Mucosa of descending colon (tissue), 3 donors: ENCODE measurements at regions not wholly inside any gene's neighbourhood (a gene's known extent, or its start where the extent isn't known, plus 50 kb on each side); places are given as distances from the start of the nearest gene placed in this dataset.

Experiments used
- ATAC-seq: fragments of 200-7000 bp; cut with Tn5 transposase; one replicate; pipeline ENCODE4 v1.9.1; 2020; ENCODE audit warnings: mild to moderate bottlenecking, moderate library complexity
- DNase-seq, 3 donors: peaks; one replicate each; pipeline ENCODE4 v3.0.0-alpha.2; 2020
- H3K36me3 ChIP-seq: fragments of 200-600 bp; one replicate; pipeline ENCODE4 v1.8.0; 2021; ENCODE audit warnings: low read depth, mild to moderate bottlenecking
- H3K4me1 ChIP-seq: fragments of 200-600 bp; one replicate; pipeline ENCODE4 v1.8.0; 2021; ENCODE audit warnings: low read depth, mild to moderate bottlenecking
- H3K4me3 ChIP-seq: fragments of 200-600 bp; one replicate; pipeline ENCODE4 v1.8.0; 2021; ENCODE audit warnings: mild to moderate bottlenecking
- H3K9me3 ChIP-seq: fragments of 200-600 bp; one replicate; pipeline ENCODE4 v1.8.0; 2021; ENCODE audit warnings: mild to moderate bottlenecking
- intact Hi-C, 2 donors: fragments of 100-400 bp; cut with DNase I in 1 of 2; cut with micrococcal nuclease in 1 of 2; formaldehyde crosslinking; loops; one replicate each; pipeline versions ENCODE4 v1.11.0 to v1.11.1; 2022; cut with DNase I, micrococcal nuclease
- TF ChIP-seq, protein P1 (sequence below): fragments of 200-600 bp; IDR thresholded peaks from one replicate; pipeline ENCODE4 v1.8.0; 2022; ENCODE audit warnings: antibody characterized with exemption, mild to moderate bottlenecking
- donor health status: DM: no; HTN: no; CAD: no; lungs with moderate emphysema.
- donor health status: DM: no; HTN: no; CAD: no.
- donor health status: DM: no; HTN: yes; CAD: no.

DNA sequence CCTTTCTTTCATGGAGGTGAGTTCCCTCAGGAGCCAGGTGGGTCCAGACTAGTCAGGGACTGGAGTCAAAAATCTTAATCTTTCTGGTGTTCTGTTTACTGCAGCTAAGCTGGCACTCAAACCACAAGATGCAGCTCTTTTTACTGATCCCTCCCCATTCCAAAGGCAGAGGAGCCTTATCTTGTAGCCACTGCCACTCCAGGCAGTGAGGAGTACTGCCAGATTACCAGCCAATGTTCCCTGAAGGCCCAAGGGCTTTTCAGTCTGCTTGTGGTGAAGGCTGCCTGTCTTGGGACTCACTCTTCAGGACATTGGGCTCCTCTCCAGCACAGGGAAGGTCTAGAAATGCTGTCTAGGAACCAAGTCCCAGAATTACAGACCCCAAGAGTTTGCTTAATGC, 490.4 kb upstream of the ADGRB3 start:
- H3K36me3 ChIP-seq: no peaks in the 10 kb centered on the region
- no peak for DNase-seq
- intact Hi-C loops: no loop called here
- no peaks in the 10 kb centered on the region for H3K4me1 ChIP-seq
- no peak overlapping the region for H3K4me3 ChIP-seq
- no peak for ATAC-seq
- TF ChIP-seq, protein P1, sequence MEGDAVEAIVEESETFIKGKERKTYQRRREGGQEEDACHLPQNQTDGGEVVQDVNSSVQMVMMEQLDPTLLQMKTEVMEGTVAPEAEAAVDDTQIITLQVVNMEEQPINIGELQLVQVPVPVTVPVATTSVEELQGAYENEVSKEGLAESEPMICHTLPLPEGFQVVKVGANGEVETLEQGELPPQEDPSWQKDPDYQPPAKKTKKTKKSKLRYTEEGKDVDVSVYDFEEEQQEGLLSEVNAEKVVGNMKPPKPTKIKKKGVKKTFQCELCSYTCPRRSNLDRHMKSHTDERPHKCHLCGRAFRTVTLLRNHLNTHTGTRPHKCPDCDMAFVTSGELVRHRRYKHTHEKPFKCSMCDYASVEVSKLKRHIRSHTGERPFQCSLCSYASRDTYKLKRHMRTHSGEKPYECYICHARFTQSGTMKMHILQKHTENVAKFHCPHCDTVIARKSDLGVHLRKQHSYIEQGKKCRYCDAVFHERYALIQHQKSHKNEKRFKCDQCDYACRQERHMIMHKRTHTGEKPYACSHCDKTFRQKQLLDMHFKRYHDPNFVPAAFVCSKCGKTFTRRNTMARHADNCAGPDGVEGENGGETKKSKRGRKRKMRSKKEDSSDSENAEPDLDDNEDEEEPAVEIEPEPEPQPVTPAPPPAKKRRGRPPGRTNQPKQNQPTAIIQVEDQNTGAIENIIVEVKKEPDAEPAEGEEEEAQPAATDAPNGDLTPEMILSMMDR: no peak
- peaks cover 17% of the 10 kb centered on the region for H3K9me3 ChIP-seq

DNA sequence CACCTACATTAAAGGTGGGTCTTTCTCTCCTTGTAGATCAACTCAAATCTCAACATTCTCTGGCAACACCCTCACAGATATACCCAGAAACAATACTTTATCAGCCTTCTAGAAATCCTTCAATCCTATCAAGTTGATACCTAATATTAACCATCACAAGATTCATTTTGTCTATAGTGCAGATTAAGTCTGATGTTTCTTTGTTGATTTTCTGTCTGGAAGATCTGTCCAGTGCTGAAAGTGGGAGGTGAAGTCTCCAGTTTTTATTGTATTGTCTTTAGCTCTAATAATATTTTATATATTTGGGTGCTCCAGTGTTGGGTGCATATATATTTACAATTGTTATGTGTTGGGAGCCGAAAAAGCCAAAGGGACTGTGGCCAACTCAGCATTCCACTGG, 493.9 kb upstream of the ADGRB3 start:
- Histone ChIP-seq H3K36me3 (no peaks in the 10 kb centered on the region), H3K4me1 (no peaks in the 10 kb centered on the region), H3K9me3 (peaks cover 25% of the 10 kb centered on the region), H3K4me3 (no peak overlapping the region)
- no peak for ATAC-seq
- intact Hi-C loops: no loop called here
- no peak for DNase-seq
- TF ChIP-seq, protein P1: no peak

DNA sequence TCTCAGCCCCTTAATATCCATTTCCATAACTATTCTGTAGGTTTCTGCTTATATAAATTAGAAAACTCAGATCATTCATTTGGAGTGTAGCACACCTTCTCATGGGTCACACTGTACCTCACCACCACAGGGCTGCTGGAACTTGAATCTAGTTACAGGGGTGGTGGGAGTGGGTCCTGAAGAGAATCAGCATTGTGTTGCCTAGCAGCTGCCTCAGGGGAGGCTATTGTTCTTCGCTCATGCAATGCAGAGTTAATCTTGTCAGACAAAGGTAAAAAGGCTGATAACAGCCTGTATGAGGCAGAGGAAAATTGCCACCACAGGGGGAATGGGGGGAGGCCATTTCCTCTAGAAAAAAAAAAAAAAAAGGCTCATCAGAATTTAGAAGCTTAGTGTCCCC, 496.0 kb upstream of the ADGRB3 start:
- DNase-seq (no peak), ATAC-seq (no peak)
- Histone ChIP-seq H3K4me3 (no peak overlapping the region), H3K9me3 (peaks cover 28% of the 10 kb centered on the region), H3K36me3 (no peaks in the 10 kb centered on the region), H3K4me1 (no peaks in the 10 kb centered on the region)
- TF ChIP-seq, protein P1: no peak
- intact Hi-C loops: no loop called here

DNA sequence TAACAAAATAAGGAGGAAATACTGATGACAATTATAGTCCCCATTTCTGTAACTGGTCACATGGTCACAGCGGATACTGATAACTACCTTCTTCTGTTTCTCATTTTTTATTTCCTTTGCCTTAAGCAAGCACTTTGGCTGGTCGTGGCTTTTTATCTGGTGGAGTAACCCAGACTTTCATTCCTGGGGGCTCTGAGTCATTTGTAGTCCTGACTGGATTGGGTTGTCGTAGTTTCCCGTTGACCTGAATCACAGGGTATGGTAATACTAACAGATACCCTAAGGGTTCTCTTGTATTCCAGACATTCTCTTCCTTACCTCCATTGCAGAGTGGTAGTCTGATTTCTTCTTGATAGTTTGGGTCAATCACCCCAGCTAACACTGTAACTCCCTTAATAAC, 500.3 kb upstream of the ADGRB3 start:
- H3K4me1 ChIP-seq: no peaks in the 10 kb centered on the region
- peaks cover 32% of the 10 kb centered on the region for H3K9me3 ChIP-seq
- ATAC-seq: no peak
- DNase-seq: no peak
- TF ChIP-seq, protein P1: no peak
- no peak overlapping the region for H3K4me3 ChIP-seq
- H3K36me3 ChIP-seq: no peaks in the 10 kb centered on the region
- intact Hi-C loops: no loop called here

DNA sequence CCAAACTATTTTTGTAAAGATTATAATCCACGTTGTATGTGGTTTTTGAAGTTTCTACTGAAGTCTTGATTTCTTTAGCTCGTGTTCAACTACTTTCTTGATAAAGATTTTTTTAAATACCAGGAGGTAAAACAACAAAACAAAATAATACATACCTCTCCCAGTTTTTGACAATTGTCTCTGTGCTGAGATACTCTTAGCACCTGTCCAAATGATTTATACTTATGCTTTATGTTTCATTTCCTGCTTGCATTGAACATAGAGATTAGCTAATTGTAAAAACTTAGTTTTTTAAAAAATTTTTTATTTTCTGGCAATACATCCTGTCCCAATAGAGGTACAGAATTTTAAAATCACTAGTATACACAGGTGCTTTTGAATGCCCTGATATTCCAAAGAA, 506.9 kb upstream of the ADGRB3 start:
- Histone ChIP-seq H3K9me3 (peaks cover under 1% of the 10 kb centered on the region), H3K4me3 (no peak overlapping the region), H3K4me1 (no peaks in the 10 kb centered on the region), H3K36me3 (no peaks in the 10 kb centered on the region)
- TF ChIP-seq, protein P1: no peak
- DNase-seq (no peak), ATAC-seq (no peak)
- intact Hi-C loops: no loop called here

DNA sequence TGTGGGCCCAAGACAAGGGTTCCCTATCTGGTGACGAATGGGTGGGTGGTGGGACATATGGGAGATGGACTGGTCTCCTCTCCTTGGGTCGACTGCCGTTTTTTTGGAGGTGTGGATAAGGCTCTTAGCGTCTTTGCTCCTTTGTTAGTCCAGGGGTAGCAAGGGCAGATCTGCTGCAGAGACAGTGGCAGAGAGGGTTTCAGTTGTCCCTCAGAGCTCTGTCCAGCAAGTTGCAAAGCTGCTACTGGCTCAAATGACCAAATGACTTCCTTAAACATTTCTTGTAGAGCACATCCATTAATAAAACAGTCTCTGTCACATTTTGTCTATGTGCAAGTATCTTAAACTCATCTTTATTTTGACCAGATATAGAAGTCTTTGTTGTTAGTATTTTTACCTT, 508.0 kb upstream of the ADGRB3 start:
- no peak for ATAC-seq
- H3K4me1 ChIP-seq: no peaks in the 10 kb centered on the region
- H3K36me3 ChIP-seq: no peaks in the 10 kb centered on the region
- H3K9me3 ChIP-seq: peaks cover 12% of the 10 kb centered on the region
- H3K4me3 ChIP-seq: no peak overlapping the region
- intact Hi-C loops: no loop called here
- DNase-seq: no peak
- TF ChIP-seq, protein P1: no peak
